Neural cell (in vitro differentiated cells): ENCODE measurements at regions not wholly inside any gene's neighbourhood (a gene's known extent, or its start where the extent isn't known, plus 50 kb on each side); places are given as distances from the start of the nearest gene placed in this dataset.

ENCODE experiments used
- H2AFZ ChIP-seq: fragments of 200-600, 300-800 bp; sonication (generic), shearing (Covaris generic); 2 replicates; pipeline ENCODE4 v1.6.0; 2014; ENCODE audit warnings: low read depth, mild to moderate bottlenecking, antibody characterized with exemption, low read length, moderate library complexity
- H3F3A ChIP-seq: fragments of 200-600 bp; shearing (Covaris generic); 2 replicates; pipeline ENCODE4 v1.6.1; 2016; ENCODE audit warnings: mild to moderate bottlenecking, moderate library complexity, mixed read lengths, antibody characterized with exemption, low read length; ENCODE audit not compliant: insufficient read depth, poor library complexity, severe bottlenecking
- H3K27ac ChIP-seq: fragments of 200-600, 300-800 bp; sonication (generic), shearing (Covaris generic); 2 replicates; pipeline ENCODE4 v1.5.1; 2014; ENCODE audit warnings: mild to moderate bottlenecking, low read length, moderate library complexity
- H3K27me3 ChIP-seq: fragments of 300-800, 200-600 bp; sonication (generic), shearing (Covaris generic); 2 replicates; pipeline ENCODE4 v1.6.0; 2014; ENCODE audit warnings: mild to moderate bottlenecking, low read depth, low read length, moderate library complexity; ENCODE audit not compliant: insufficient read depth
- H3K36me3 ChIP-seq: fragments of 300-800, 200-600 bp; sonication (generic), shearing (Covaris generic); 2 replicates; pipeline ENCODE4 v1.5.1; 2014; ENCODE audit warnings: mild to moderate bottlenecking, antibody characterized with exemption, low read length, moderate library complexity; ENCODE audit not compliant: insufficient read depth
- H3K4me2 ChIP-seq: fragments of 300-800, 200-600 bp; sonication (generic), shearing (Covaris generic); 2 replicates; pipeline ENCODE4 v1.6.0; 2014; ENCODE audit warnings: mild to moderate bottlenecking, low read length
- H3K4me3 ChIP-seq: fragments of 300-800, 200-600 bp; sonication (generic), shearing (Covaris generic); 2 replicates; pipeline ENCODE4 v1.5.1; 2014; ENCODE audit warnings: mild to moderate bottlenecking, low read length, moderate library complexity
- H3K79me2 ChIP-seq: fragments of 200-600 bp; shearing (Covaris generic); replicated peaks from 2 replicates; pipeline ENCODE4 v1.6.0; 2014; ENCODE audit warnings: mild to moderate bottlenecking, low read length, moderate library complexity; ENCODE audit not compliant: insufficient read depth
- H3K9ac ChIP-seq: fragments of 300-800, 200-600 bp; sonication (generic), shearing (Covaris generic); 2 replicates; pipeline ENCODE4 v1.6.1; 2016; ENCODE audit warnings: mild to moderate bottlenecking, low read length, mixed read lengths
- H3K9me2 ChIP-seq: fragments of 200-600 bp; shearing (Covaris generic); 2 replicates; pipeline ENCODE4 v1.6.1; 2016; ENCODE audit warnings: mild to moderate bottlenecking, low read length, mixed read lengths; ENCODE audit not compliant: insufficient read depth
- H3K9me3 ChIP-seq: fragments of 200-600, 300-800 bp; sonication (generic), shearing (Covaris generic); 2 replicates; pipeline ENCODE4 v1.6.1; 2016; ENCODE audit warnings: mild to moderate bottlenecking, mixed run types, low read length, moderate library complexity, mixed read lengths
- H4K20me1 ChIP-seq: fragments of 200-600 bp; shearing (Covaris generic); 2 replicates; pipeline ENCODE4 v1.6.1; 2016; ENCODE audit warnings: mild to moderate bottlenecking, mixed run types; ENCODE audit not compliant: insufficient read depth
- CTCF ChIP-seq: fragments of 450-650 bp; IDR thresholded peaks from 2 replicates; pipeline ENCODE4 v1.5.1; 2014; ENCODE audit warnings: antibody characterized with exemption, mild to moderate bottlenecking, moderate library complexity; ENCODE audit not compliant: poor library complexity, severe bottlenecking
- EP300 ChIP-seq: fragments of 450-650 bp; conservative IDR thresholded peaks from 2 replicates; pipeline ENCODE4 v1.6.1; 2014; ENCODE audit warnings: antibody characterized with exemption, mild to moderate bottlenecking, moderate library complexity; ENCODE audit not compliant: poor library complexity, severe bottlenecking
- EZH2 ChIP-seq: fragments of 200-600, 300-800 bp; shearing (Covaris generic), sonication (generic); IDR thresholded peaks from 2 replicates; pipeline ENCODE4 v1.6.1; 2014; ENCODE audit warnings: antibody characterized with exemption, low read length, borderline replicate concordance, mild to moderate bottlenecking; ENCODE audit not compliant: insufficient read depth, poor library complexity, severe bottlenecking
- MXI1 ChIP-seq: fragments of 450-650 bp; conservative IDR thresholded peaks from 2 replicates; pipeline ENCODE4 v1.6.1; 2014; ENCODE audit warnings: antibody characterized with exemption, mild to moderate bottlenecking; ENCODE audit not compliant: poor library complexity, severe bottlenecking
- POLR2AphosphoS5 ChIP-seq: IDR thresholded peaks from 2 replicates; pipeline ENCODE4 v1.6.1; 2012
- RAD21 ChIP-seq: fragments of 450-650 bp; conservative IDR thresholded peaks from 2 replicates; pipeline ENCODE4 v1.6.1; 2014; ENCODE audit warnings: antibody characterized with exemption, mild to moderate bottlenecking, moderate library complexity
- SMC3 ChIP-seq: fragments of 450-650 bp; conservative IDR thresholded peaks from 2 replicates; pipeline ENCODE4 v1.6.1; 2014; ENCODE audit warnings: antibody characterized with exemption, mild to moderate bottlenecking, moderate library complexity; ENCODE audit not compliant: poor library complexity
- TAF1 ChIP-seq: IDR thresholded peaks from 2 replicates; pipeline ENCODE4 v1.6.1; 2012; ENCODE audit warnings: low read depth
- TF ChIP-seq, protein P1 (sequence below): IDR thresholded peaks from 2 replicates; pipeline ENCODE4 v1.6.1; 2012; ENCODE audit warnings: borderline replicate concordance

- Histone ChIP-seq H3K4me3 (no peak overlapping the region), H3K9ac (no peak overlapping the region), H3K4me2 (no peak overlapping the region), H4K20me1 (no peaks in the 10 kb centered on the region), H3K79me2 (no peaks in the 10 kb centered on the region), H2AFZ (no peak overlapping the region), H3K27me3 (no peaks in the 10 kb centered on the region), H3K36me3 (no peaks in the 10 kb centered on the region), H3K9me2 (no peaks in the 10 kb centered on the region), H3F3A (no peaks in the 10 kb centered on the region), H3K9me3 (no peaks in the 10 kb centered on the region), H3K27ac (no peak overlapping the region)
- TF ChIP-seq EZH2: no peak
- no peak for TF ChIP-seq EP300
- no peak for TF ChIP-seq SMC3
- TF ChIP-seq, protein P1, sequence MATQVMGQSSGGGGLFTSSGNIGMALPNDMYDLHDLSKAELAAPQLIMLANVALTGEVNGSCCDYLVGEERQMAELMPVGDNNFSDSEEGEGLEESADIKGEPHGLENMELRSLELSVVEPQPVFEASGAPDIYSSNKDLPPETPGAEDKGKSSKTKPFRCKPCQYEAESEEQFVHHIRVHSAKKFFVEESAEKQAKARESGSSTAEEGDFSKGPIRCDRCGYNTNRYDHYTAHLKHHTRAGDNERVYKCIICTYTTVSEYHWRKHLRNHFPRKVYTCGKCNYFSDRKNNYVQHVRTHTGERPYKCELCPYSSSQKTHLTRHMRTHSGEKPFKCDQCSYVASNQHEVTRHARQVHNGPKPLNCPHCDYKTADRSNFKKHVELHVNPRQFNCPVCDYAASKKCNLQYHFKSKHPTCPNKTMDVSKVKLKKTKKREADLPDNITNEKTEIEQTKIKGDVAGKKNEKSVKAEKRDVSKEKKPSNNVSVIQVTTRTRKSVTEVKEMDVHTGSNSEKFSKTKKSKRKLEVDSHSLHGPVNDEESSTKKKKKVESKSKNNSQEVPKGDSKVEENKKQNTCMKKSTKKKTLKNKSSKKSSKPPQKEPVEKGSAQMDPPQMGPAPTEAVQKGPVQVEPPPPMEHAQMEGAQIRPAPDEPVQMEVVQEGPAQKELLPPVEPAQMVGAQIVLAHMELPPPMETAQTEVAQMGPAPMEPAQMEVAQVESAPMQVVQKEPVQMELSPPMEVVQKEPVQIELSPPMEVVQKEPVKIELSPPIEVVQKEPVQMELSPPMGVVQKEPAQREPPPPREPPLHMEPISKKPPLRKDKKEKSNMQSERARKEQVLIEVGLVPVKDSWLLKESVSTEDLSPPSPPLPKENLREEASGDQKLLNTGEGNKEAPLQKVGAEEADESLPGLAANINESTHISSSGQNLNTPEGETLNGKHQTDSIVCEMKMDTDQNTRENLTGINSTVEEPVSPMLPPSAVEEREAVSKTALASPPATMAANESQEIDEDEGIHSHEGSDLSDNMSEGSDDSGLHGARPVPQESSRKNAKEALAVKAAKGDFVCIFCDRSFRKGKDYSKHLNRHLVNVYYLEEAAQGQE: no peak
- TF ChIP-seq RAD21: no peak
- no peak for TF ChIP-seq CTCF
- no peak for TF ChIP-seq MXI1
- no peak for TF ChIP-seq TAF1
- no peak for TF ChIP-seq POLR2AphosphoS5
These were observed 458.6 kb upstream of the CLINT1 start for GRCh38 chr5:158317507-158317906.

GRCh38 chr5:158313733-158314464 lies 455.0 kb upstream of the CLINT1 start:
- Histone ChIP-seq H3F3A (no peaks in the 10 kb centered on the region), H3K4me2 (no peak overlapping the region), H3K9ac (no peak overlapping the region), H4K20me1 (no peaks in the 10 kb centered on the region), H3K4me3 (no peak overlapping the region), H2AFZ (no peak overlapping the region), H3K79me2 (no peaks in the 10 kb centered on the region), H3K9me2 (no peaks in the 10 kb centered on the region), H3K27me3 (no peaks in the 10 kb centered on the region), H3K36me3 (no peaks in the 10 kb centered on the region), H3K27ac (no peak overlapping the region), H3K9me3 (no peaks in the 10 kb centered on the region)
- no peak for TF ChIP-seq MXI1
- no peak for TF ChIP-seq CTCF
- no peak for TF ChIP-seq EZH2
- no peak for TF ChIP-seq SMC3
- no peak for TF ChIP-seq EP300
- TF ChIP-seq RAD21: no peak
- TF ChIP-seq, protein P1: no peak
- no peak for TF ChIP-seq TAF1
- no peak for TF ChIP-seq POLR2AphosphoS5
